Chondrocyte (in vitro differentiated cells): ENCODE measurements at regions not wholly inside any gene's neighbourhood (a gene's known extent, or its start where the extent isn't known, plus 50 kb on each side); places are given as distances from the start of the nearest gene placed in this dataset.

Source experiments
- DNase-seq: peaks from one replicate; pipeline ENCODE4 v3.0.0; 2021; ENCODE audit warnings: mixed read lengths, low spot score
- H3K27ac Mint-ChIP-seq: one replicate; pipeline ENCODE4 v1.8.0; 2021; ENCODE audit warnings: mild to moderate bottlenecking, moderate library complexity, mixed read lengths; ENCODE audit not compliant: unreplicated experiment
- H3K27me3 Mint-ChIP-seq: 2 replicates; pipeline ENCODE4 v1.8.0; 2021; ENCODE audit warnings: low read depth, mixed read lengths
- H3K36me3 Mint-ChIP-seq: 2 replicates; pipeline ENCODE4 v1.8.0; 2021; ENCODE audit warnings: low read depth, mixed read lengths
- H3K4me1 Mint-ChIP-seq: 2 replicates; pipeline ENCODE4 v1.8.0; 2021; ENCODE audit warnings: low read depth, mild to moderate bottlenecking, mixed read lengths
- H3K4me3 Mint-ChIP-seq: one replicate; pipeline ENCODE4 v1.8.0; 2021; ENCODE audit warnings: mild to moderate bottlenecking, moderate library complexity, mixed read lengths; ENCODE audit not compliant: unreplicated experiment
- H3K9me3 Mint-ChIP-seq: 2 replicates; pipeline ENCODE4 v1.8.0; 2021; ENCODE audit warnings: low read depth, mixed read lengths
- CTCF ChIP-seq: fragments of 200-600 bp; sonication (generic); IDR thresholded peaks from 2 replicates; pipeline ENCODE4 v1.5.0; 2021; ENCODE audit warnings: antibody characterized with exemption, mild to moderate bottlenecking, moderate library complexity

- Mint-ChIP-seq H3K36me3 (no peaks in the 10 kb centered on the region), H3K4me1 (peaks cover 19% of the 10 kb centered on the region), H3K9me3 (no peaks in the 10 kb centered on the region), H3K4me3 (no peak overlapping the region), H3K27ac (no peak overlapping the region), H3K27me3 (no peaks in the 10 kb centered on the region)
- no peak for DNase-seq
- no peak for TF ChIP-seq CTCF
Observed at GRCh38 chr3:74516019-74516418, 98.4 kb downstream of the CNTN3 start.

GRCh38 chr3:74515451-74515850 lies 99.0 kb downstream of the CNTN3 start:
- no peaks in the 10 kb centered on the region for H3K9me3 Mint-ChIP-seq
- no peak overlapping the region for H3K27ac Mint-ChIP-seq
- no peak for TF ChIP-seq CTCF
- peaks cover 19% of the 10 kb centered on the region for H3K4me1 Mint-ChIP-seq
- no peak for DNase-seq
- no peaks in the 10 kb centered on the region for H3K36me3 Mint-ChIP-seq
- H3K4me3 Mint-ChIP-seq: no peak overlapping the region
- no peaks in the 10 kb centered on the region for H3K27me3 Mint-ChIP-seq

GRCh38 chr3:74511078-74511477 lies 103.4 kb downstream of the CNTN3 start:
- Mint-ChIP-seq H3K27ac (no peak overlapping the region), H3K27me3 (no peaks in the 10 kb centered on the region), H3K36me3 (no peaks in the 10 kb centered on the region), H3K4me1 (peaks cover 14% of the 10 kb centered on the region), H3K4me3 (no peak overlapping the region), H3K9me3 (no peaks in the 10 kb centered on the region)
- TF ChIP-seq CTCF: no peak
- no peak for DNase-seq

GRCh38 chr3:74510261-74510818 lies 104.1 kb downstream of the CNTN3 start:
- Mint-ChIP-seq H3K27ac (no peak overlapping the region), H3K9me3 (no peaks in the 10 kb centered on the region), H3K36me3 (no peaks in the 10 kb centered on the region), H3K4me3 (no peak overlapping the region), H3K27me3 (no peaks in the 10 kb centered on the region), H3K4me1 (peaks cover 8% of the 10 kb centered on the region)
- TF ChIP-seq CTCF: no peak
- no peak for DNase-seq

GRCh38 chr3:74507691-74508090 lies 106.8 kb downstream of the CNTN3 start:
- Mint-ChIP-seq H3K9me3 (no peaks in the 10 kb centered on the region), H3K36me3 (no peaks in the 10 kb centered on the region)

More at GRCh38 chr3:74507691-74508090, 106.8 kb downstream of the CNTN3 start:
- DNase-seq: no peak
- H3K27me3 Mint-ChIP-seq: no peaks in the 10 kb centered on the region
- H3K4me3 Mint-ChIP-seq: no peak overlapping the region
- H3K4me1 Mint-ChIP-seq: no peaks in the 10 kb centered on the region
- H3K27ac Mint-ChIP-seq: no peak overlapping the region
- no peak for TF ChIP-seq CTCF
